OCI-LY7 (cell line): ENCODE measurements at regions not wholly inside any gene's neighbourhood (a gene's known extent, or its start where the extent isn't known, plus 50 kb on each side); places are given as distances from the start of the nearest gene placed in this dataset.

ENCODE experiments used
- BruUV-seq: library from RNA; stranded (reverse); fragments of 400-500 nt; replicated peaks from 2 replicates; lab custom pipeline; 2021; lab: Mats Ljungman, UMichigan
- CTCF ChIA-PET: fragments of 300-600 bp; sonication (Branson Sonifier 250); formaldehyde crosslinking; loops from one replicate; lab custom pipeline; 2022; ENCODE audit warnings: antibody characterized with exemption; ENCODE audit not compliant: unreplicated experiment; lab: Charles Lee
- POLR2A ChIA-PET: fragments of 300-600 bp; sonication (Branson Sonifier 250); formaldehyde crosslinking; loops from one replicate; lab custom pipeline; 2022; ENCODE audit warnings: antibody characterized with exemption; lab: Charles Lee
- DNase-seq: peaks from one replicate; pipeline ENCODE4 v3.0.0-alpha.2; 2015; ENCODE audit warnings: low spot score
- H2AFZ ChIP-seq: fragments of 200-600 bp; sonication (generic), shearing (Covaris generic); 2 replicates; pipeline ENCODE4 v1.6.1; 2014; ENCODE audit warnings: mild to moderate bottlenecking, antibody characterized with exemption, low read length, moderate library complexity
- H3K27ac ChIP-seq: fragments of 200-600 bp; sonication (generic); 2 replicates; pipeline ENCODE4 v1.5.1; 2014; ENCODE audit warnings: mixed run types, low read depth, mild to moderate bottlenecking, moderate library complexity, low read length, inconsistent platforms; ENCODE audit not compliant: poor library complexity, severe bottlenecking
- H3K36me3 ChIP-seq: fragments of 200-600 bp; sonication (generic); 2 replicates; pipeline ENCODE4 v1.6.1; 2014; ENCODE audit warnings: mild to moderate bottlenecking, antibody characterized with exemption, low read length, moderate library complexity, mixed read lengths; ENCODE audit not compliant: insufficient read depth
- H3K4me1 ChIP-seq: fragments of 200-600 bp; sonication (generic); 2 replicates; pipeline ENCODE4 v1.5.1; 2014; ENCODE audit warnings: mild to moderate bottlenecking, low read length; ENCODE audit not compliant: insufficient read depth, poor library complexity, severe bottlenecking
- H3K4me2 ChIP-seq: fragments of 200-600 bp; sonication (generic); 2 replicates; pipeline ENCODE4 v1.6.1; 2014; ENCODE audit warnings: mild to moderate bottlenecking, low read length
- H3K4me3 ChIP-seq: fragments of 200-600 bp; sonication (generic); 2 replicates; pipeline ENCODE4 v1.5.1; 2014; ENCODE audit warnings: mild to moderate bottlenecking, low read depth, low read length; ENCODE audit not compliant: poor library complexity, severe bottlenecking
- H3K79me2 ChIP-seq: fragments of 200-600 bp; sonication (generic); 2 replicates; pipeline ENCODE4 v1.6.1; 2016; ENCODE audit warnings: low read depth, mild to moderate bottlenecking, low read length, moderate library complexity, mixed read lengths; ENCODE audit not compliant: insufficient read depth
- H3K9me2 ChIP-seq: fragments of 200-600 bp; sonication (generic); 2 replicates; pipeline ENCODE4 v1.6.1; 2016; ENCODE audit warnings: mild to moderate bottlenecking, low read length, mixed read lengths; ENCODE audit not compliant: insufficient read depth
- H3K9me3 ChIP-seq: fragments of 200-600 bp; sonication (generic); 2 replicates; pipeline ENCODE4 v1.6.1; 2014; ENCODE audit warnings: mild to moderate bottlenecking, mixed run types, low read length, mixed read lengths
- H4K20me1 ChIP-seq: fragments of 200-600 bp; sonication (generic); 2 replicates; pipeline ENCODE4 v1.6.1; 2014; ENCODE audit warnings: mild to moderate bottlenecking, antibody characterized with exemption, low read length, moderate library complexity, mixed read lengths; ENCODE audit not compliant: insufficient read depth
- EZH2phosphoT487 ChIP-seq: fragments of 200-600 bp; sonication (generic); IDR thresholded peaks from 2 replicates; pipeline ENCODE4 v1.6.1; 2018; ENCODE audit warnings: low read depth, borderline replicate concordance, mild to moderate bottlenecking, mixed run types, antibody characterized with exemption, low read length, moderate library complexity, mixed read lengths
- intact Hi-C: fragments of 100-400 bp; cut with micrococcal nuclease; formaldehyde crosslinking; loops from one replicate; pipeline ENCODE4 v1.10.0; 2022; ENCODE audit not compliant: unreplicated experiment
- TF ChIP-seq, protein P1 (sequence below): fragments of 200-600 bp; sonication (generic); conservative IDR thresholded peaks from 2 replicates; pipeline ENCODE4 v1.5.1; 2014; ENCODE audit warnings: mild to moderate bottlenecking, antibody characterized with exemption, low read length, moderate library complexity, mixed read lengths

DNA sequence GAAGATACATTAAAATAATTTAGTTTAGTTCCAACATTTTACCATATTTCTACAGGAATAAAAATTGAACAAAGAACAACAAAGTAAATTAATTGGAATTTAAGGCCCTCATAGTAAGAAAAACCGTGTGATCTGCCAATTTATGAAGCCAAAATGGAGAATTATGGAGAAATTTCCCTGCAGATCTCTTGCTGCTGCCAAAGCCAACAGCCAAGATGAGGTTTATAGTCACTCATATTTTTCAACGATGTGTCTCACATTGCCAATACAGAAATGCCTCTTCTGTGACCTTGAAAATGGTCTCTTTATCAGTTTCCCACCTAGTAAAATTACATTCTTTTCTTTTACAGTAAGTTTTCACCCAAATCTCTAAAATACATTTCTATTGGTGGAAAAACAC, 317.2 kb upstream of the FIGN start:
- H3K36me3 ChIP-seq, result no peaks in the 10 kb centered on the region
- DNase-seq, result no peak
- no TSS peak for BruUV-seq
- no peak overlapping the region for H2AFZ ChIP-seq
- intact Hi-C loops, result no loop called here
- H4K20me1 ChIP-seq, result no peaks in the 10 kb centered on the region
- no peaks in the 10 kb centered on the region for H3K9me3 ChIP-seq
- no peak overlapping the region for H3K4me2 ChIP-seq
- no peaks in the 10 kb centered on the region for H3K4me1 ChIP-seq
- ChIA-PET CTCF (no interaction called here), POLR2A (interaction anchor here (0.9 kb wide), 1 partner anchor 31 kb away, joined by 3 read pairs; no protein-coding TSS in a partner anchor)
- TF ChIP-seq EZH2phosphoT487, result no peak
- TF ChIP-seq, protein P1, sequence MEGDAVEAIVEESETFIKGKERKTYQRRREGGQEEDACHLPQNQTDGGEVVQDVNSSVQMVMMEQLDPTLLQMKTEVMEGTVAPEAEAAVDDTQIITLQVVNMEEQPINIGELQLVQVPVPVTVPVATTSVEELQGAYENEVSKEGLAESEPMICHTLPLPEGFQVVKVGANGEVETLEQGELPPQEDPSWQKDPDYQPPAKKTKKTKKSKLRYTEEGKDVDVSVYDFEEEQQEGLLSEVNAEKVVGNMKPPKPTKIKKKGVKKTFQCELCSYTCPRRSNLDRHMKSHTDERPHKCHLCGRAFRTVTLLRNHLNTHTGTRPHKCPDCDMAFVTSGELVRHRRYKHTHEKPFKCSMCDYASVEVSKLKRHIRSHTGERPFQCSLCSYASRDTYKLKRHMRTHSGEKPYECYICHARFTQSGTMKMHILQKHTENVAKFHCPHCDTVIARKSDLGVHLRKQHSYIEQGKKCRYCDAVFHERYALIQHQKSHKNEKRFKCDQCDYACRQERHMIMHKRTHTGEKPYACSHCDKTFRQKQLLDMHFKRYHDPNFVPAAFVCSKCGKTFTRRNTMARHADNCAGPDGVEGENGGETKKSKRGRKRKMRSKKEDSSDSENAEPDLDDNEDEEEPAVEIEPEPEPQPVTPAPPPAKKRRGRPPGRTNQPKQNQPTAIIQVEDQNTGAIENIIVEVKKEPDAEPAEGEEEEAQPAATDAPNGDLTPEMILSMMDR, result no peak
- no peak overlapping the region for H3K27ac ChIP-seq
- H3K79me2 ChIP-seq, result no peaks in the 10 kb centered on the region
- no peak overlapping the region for H3K4me3 ChIP-seq
- H3K9me2 ChIP-seq, result no peaks in the 10 kb centered on the region

DNA sequence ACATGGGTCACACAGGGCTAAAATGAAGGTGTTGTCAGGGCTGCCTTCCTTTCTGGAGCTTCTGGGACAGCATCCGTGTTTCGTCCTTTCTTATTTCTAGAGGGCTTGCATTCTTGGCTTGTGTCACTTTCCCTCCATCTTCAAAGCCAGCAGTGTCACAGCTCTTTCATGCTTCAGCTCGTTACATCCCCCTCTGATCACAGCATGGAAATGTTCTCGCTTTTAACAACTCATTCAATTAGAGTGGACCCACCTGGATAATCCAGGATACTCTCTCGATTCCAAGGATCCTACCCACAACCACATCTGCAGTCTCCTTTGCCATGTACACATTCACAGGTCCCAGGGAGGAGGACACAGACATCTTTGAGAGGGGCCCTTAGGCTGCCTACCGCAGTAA, 316.2 kb upstream of the FIGN start:
- Histone ChIP-seq H3K36me3 (no peaks in the 10 kb centered on the region), H3K4me3 (no peak overlapping the region), H3K27ac (no peak overlapping the region), H3K9me2 (no peaks in the 10 kb centered on the region), H3K4me2 (no peak overlapping the region), H2AFZ (no peak overlapping the region), H3K9me3 (no peaks in the 10 kb centered on the region), H3K79me2 (no peaks in the 10 kb centered on the region), H3K4me1 (no peaks in the 10 kb centered on the region), H4K20me1 (no peaks in the 10 kb centered on the region)
- no TSS peak for BruUV-seq
- intact Hi-C loops, result no loop called here
- ChIA-PET POLR2A (interaction anchor here (0.6 to 0.9 kb wide), 2 partner anchors 30 to 40 kb away, joined by 3 to 7 read pairs; no protein-coding TSS in a partner anchor), CTCF (no interaction called here)
- TF ChIP-seq, protein P1, result no peak
- TF ChIP-seq EZH2phosphoT487, result no peak
- DNase-seq, result no peak

DNA sequence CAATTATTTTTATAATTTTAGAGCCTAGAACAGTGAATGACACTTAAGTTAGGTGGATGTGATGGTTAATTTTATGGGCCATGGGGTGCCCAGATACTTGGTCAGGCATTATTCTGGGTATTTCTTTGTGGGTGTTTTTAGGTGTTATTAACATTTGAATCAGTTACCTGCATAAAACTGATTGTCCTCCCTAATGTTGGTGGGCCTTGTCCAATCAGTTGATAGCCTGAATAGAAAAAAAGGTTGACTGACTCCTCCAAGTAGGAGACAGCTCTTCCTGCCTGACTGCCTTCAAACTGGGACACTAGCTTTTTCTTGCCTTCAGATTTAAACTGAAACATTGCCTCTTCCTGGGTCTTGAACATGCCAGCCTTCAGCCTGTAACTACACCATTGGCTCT, 312.9 kb upstream of the FIGN start:
- H3K79me2 ChIP-seq, result no peaks in the 10 kb centered on the region
- H4K20me1 ChIP-seq, result no peaks in the 10 kb centered on the region
- TF ChIP-seq, protein P1, result no peak
- TF ChIP-seq EZH2phosphoT487, result no peak
- no peaks in the 10 kb centered on the region for H3K9me2 ChIP-seq
- H3K4me2 ChIP-seq, result no peak overlapping the region
- intact Hi-C loops, result no loop called here
- ChIA-PET CTCF (no interaction called here), POLR2A (interaction anchor here (0.7 kb wide), 1 partner anchor 16 kb away, joined by 3 read pairs; no protein-coding TSS in a partner anchor)
- H2AFZ ChIP-seq, result no peak overlapping the region
- H3K36me3 ChIP-seq, result no peaks in the 10 kb centered on the region
- H3K27ac ChIP-seq, result no peak overlapping the region
- H3K9me3 ChIP-seq, result no peaks in the 10 kb centered on the region
- no TSS peak for BruUV-seq
- H3K4me3 ChIP-seq, result no peak overlapping the region
- no peak for DNase-seq
- H3K4me1 ChIP-seq, result no peaks in the 10 kb centered on the region
